Tibial nerve (tissue), 3 donors: ENCODE measurements at regions not wholly inside any gene's neighbourhood (a gene's known extent, or its start where the extent isn't known, plus 50 kb on each side); places are given as distances from the start of the nearest gene placed in this dataset.

Experiments used
- POLR2A ChIP-seq, 2 donors: fragments of 450-650 bp; IDR thresholded peaks; one replicate each; pipeline ENCODE4 v1.6.1; 2017; ENCODE audit warnings: antibody characterized with exemption in 2 of 2, mild to moderate bottlenecking in 2 of 2, moderate library complexity in 2 of 2
- TF ChIP-seq, protein P1 (sequence below), 5 experiments: fragments of 200-600 bp in 3 of 5; fragments of 450-650 bp in 2 of 5; sonication (generic) in 3 of 5; IDR thresholded peaks; one replicate each; pipeline ENCODE4 v1.5.1; 2016 to 2019; ENCODE audit warnings: antibody characterized with exemption in 5 of 5, mild to moderate bottlenecking in 3 of 5, moderate library complexity in 2 of 5

DNA sequence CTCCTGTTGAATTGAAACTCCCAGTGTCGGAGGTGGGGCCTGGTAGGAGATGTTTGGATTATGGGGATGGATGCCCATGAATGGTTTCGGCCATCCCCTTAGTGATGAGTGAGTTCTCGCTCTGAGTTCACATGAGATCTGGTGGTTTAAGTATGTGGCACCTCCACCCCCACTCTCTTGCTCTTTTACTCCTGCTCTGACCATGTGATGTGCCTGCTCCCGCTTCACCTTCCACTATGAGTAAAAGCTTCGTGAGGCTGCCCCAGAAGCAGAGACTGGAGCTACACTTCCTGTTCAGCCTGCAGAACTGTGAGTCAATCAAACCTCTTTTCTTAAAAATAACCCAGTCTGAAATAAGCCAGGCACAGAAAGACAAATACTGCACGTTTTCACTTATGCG, 512.4 kb downstream of the HS3ST4 start:
- TF ChIP-seq, protein P1, sequence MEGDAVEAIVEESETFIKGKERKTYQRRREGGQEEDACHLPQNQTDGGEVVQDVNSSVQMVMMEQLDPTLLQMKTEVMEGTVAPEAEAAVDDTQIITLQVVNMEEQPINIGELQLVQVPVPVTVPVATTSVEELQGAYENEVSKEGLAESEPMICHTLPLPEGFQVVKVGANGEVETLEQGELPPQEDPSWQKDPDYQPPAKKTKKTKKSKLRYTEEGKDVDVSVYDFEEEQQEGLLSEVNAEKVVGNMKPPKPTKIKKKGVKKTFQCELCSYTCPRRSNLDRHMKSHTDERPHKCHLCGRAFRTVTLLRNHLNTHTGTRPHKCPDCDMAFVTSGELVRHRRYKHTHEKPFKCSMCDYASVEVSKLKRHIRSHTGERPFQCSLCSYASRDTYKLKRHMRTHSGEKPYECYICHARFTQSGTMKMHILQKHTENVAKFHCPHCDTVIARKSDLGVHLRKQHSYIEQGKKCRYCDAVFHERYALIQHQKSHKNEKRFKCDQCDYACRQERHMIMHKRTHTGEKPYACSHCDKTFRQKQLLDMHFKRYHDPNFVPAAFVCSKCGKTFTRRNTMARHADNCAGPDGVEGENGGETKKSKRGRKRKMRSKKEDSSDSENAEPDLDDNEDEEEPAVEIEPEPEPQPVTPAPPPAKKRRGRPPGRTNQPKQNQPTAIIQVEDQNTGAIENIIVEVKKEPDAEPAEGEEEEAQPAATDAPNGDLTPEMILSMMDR (IDR thresholded peaks at IDR 0.05) = no peak
- TF ChIP-seq POLR2A (IDR thresholded peaks at IDR 0.05) = no peak
